ENCODE measurements at regions not wholly inside any gene's neighbourhood (a gene's known extent, or its start where the extent isn't known, plus 50 kb on each side); places are given as distances from the start of the nearest gene placed in this dataset.

DNA sequence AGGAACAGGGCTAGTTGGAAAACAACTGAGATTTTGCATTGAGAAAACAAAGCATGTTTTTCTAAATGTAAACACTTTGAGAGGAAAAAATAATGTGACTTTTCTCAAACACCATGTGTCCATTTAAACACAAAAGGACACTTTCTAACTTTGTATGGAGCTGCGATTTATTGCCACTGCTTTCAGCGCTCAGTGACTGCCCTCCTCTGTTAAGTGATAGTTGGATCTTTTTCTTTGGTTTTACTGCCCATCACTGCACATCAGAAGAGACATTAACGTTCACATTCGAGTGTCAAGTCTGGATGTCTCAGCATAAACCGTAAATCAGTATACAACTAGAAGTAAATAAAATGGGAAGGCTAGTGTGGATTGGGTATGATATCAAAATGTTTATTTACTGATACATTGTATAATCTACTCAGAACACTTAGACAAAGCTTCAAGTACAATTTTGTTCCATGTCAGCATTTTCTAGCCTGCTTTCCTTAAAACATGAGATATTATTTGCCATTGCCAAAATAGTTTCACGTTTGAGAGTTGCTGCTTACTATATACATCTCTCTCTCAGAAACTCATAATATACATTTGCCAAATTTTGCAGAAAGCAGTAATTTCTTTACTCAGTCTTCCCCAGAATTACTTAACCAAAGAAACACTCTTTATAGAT, 237.6 kb downstream of the IKZF2 start:
- no peak for TF ChIP-seq POLR2A (IDR thresholded peaks at IDR 0.05)
- TF ChIP-seq, protein P1, sequence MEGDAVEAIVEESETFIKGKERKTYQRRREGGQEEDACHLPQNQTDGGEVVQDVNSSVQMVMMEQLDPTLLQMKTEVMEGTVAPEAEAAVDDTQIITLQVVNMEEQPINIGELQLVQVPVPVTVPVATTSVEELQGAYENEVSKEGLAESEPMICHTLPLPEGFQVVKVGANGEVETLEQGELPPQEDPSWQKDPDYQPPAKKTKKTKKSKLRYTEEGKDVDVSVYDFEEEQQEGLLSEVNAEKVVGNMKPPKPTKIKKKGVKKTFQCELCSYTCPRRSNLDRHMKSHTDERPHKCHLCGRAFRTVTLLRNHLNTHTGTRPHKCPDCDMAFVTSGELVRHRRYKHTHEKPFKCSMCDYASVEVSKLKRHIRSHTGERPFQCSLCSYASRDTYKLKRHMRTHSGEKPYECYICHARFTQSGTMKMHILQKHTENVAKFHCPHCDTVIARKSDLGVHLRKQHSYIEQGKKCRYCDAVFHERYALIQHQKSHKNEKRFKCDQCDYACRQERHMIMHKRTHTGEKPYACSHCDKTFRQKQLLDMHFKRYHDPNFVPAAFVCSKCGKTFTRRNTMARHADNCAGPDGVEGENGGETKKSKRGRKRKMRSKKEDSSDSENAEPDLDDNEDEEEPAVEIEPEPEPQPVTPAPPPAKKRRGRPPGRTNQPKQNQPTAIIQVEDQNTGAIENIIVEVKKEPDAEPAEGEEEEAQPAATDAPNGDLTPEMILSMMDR (IDR thresholded peaks at IDR 0.05), result no peak
